GM18519 (cell line): ENCODE measurements at regions not wholly inside any gene's neighbourhood (a gene's known extent, or its start where the extent isn't known, plus 50 kb on each side); places are given as distances from the start of the nearest gene placed in this dataset.
"Not testable (repeated sequence)": the region's sequence is repeated elsewhere in the genome, so short reads cannot be mapped to it uniquely, and the experiment has no call there.

Source experiments
- ATAC-seq: cut with Tn5 transposase; IDR thresholded peaks from one replicate; pipeline ENCODE4 v1.9.1; 2021; ENCODE audit warnings: mild to moderate bottlenecking, moderate library complexity; ENCODE audit not compliant: unreplicated experiment, low FRiP score

DNA sequence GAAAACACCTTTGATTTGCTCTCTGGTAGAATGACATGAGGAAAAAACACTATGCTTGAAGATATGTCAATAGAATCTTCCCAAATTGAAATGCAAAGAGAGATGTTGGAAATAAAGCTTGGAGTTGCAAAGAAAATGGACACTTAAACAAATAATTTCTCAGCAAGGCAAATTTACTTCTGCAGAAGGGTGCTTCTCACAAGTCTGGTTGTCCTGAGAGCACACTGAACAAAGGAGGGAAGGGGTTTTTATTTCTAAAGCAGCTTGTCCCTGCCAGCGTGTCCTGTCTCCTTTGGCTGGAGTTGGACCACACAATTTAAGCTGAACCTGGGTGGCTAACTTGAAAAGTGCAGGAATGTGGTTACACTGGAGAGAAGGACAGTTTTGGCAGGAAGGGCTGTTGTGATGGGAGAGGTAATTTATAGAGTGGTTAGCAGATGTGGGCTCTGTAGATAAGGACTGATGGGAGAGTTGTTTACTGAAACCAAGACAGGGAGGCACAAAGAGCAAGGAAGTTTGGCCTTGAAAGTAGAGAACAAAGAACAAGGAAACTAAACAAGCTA lies 454.6 kb upstream of the EYS start:
- no peak for ATAC-seq

DNA sequence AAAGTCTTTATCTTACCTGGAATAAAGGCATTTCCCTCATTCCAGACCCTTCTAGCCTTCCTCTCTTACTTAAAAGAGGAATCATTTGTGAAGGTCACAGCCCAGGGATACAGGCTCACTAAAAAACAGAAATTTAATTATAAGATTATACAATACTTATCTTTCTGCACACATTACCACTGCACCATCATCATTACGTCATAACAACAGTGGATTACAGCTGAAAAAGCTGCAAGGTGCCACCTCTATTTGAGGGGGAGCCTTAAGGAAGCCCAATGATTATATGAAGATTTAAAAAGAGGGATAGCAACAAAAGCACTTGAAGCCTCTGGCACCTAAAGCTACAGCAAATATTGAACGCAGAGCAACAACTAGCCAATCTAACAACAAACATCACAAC lies 452.9 kb upstream of the EYS start:
- ATAC-seq: no peak

DNA sequence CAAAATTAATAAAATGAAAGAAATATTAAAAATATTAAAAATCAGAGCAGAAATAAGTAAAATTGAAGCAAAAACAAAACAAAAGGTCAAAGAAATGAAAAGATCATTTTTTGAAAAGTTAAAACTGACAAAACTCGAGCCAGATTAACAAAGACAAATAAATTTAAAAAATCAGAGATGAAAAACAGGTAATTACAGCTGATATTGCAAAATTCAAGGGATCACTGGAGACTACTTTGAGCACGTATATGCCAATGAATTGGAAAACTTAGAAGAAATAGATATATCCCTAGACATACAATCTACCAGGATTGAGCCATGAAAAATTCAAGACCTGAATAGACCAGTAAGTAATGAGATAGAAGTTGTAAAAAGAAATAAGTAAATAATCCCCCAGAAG lies 446.2 kb upstream of the EYS start:
- ATAC-seq: no peak

DNA sequence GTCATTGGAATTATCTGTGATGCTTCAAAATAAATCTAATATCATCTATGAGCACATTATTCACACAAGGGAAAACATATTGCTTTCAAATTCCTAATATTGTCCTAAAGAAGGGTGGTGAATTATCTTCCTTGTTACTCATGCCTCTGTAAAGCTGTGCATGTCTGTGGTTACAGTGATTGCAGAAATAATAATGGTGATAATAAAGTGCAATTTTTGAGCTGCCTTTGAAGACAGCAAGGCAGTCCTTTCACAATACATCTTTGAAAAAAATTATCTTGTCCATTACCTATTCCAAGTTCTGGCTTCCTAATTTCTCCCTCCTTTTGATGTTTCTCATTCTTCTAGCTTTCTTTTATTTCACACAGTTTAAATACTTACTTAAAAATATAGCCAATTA lies 442.1 kb upstream of the EYS start:
- ATAC-seq: no peak

DNA sequence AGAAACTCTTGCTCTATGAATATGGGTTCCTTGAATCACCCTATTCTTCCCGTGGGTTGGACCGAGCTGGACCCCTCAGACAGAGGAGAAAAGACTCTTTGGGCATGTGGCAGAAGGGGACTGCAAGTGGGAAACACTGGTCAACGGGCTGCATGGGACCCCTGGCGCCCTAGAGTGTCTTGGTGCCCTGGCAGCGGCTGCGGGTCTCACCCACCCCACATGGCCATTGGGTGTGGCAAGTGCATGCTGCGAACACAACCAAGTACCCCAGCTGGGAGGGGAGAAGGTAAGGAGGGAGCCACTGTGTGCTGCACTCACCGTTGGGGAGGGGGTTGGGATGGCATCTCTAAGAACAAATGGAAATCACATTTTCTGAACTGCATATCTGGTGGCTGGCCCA lies 438.8 kb upstream of the EYS start:
- ATAC-seq: no peak

DNA sequence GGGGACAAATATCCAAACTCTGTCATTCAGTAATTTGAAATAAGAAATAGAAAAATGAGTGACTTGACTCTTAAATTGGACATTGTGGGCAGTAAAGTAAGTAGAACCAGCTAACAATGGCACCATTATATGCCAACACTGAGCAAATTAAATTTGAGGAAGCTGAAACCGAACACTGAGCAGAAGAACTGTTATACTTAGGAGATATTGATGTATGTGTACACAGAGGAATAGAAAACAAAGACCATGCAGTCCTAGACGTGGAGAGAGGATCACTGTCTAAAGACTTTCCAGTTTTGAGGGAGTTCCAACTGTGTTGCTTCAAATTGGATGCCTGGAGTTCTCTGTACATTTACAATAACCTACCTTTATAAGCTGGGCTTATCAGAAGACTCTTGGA lies 427.0 kb upstream of the EYS start:
- no peak for ATAC-seq

DNA sequence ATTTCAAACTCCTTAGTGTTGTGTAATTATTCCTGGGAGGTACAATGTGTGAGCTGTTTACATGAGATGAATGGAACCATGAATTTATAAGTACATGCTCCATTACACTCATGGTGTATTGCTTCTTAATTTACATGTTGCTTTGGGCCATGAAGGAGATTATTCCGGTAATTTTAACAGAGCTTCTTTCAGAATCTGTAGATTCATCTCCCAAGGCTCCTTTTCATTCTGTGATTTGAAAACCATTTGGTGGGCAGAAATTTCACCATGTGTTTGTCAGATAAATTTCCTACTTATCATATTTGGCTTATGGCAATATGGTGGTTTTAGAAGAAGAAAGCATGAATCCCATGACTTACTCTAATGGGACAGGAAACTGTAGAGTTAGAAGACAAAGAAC lies 421.6 kb upstream of the EYS start:
- ATAC-seq: no peak

DNA sequence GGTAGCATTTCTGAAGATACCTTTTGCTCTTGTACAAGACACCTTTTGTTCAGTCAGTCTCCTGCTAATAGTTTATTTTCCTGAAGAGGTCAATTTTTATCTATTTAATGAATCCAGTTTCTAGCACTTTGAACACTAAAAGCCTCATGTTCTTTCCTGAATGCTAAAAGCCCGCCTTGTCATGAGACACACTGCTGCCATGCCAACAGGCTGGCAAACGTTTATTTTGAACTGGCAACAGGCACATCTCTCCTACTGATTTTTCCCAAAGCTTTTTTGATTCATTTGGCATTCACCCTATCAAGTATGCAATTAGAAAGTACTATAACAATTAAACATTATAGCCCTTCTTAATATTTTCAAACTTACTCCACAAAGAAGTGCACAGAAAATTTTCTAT lies 421.2 kb upstream of the EYS start:
- no peak for ATAC-seq

DNA sequence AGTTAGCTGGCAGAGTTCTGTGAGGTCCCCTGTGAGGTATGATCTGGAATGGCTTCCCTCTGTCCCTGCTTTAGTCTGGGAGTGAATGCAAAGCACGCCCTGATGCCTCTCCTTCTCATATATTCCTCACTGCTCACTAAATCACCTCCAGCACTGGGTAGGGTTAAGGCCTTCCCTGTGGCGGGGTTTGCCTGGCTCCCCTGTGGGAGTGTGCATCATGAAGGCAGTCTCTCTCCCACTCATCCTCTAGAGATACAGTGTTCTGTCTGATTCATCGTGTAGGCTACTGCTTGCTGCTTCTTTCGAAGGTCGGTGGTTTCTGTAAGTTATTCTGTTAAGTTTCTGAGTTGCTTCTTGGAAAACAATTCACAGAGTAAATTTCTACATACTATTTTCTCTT lies 420.0 kb upstream of the EYS start:
- no peak for ATAC-seq

DNA sequence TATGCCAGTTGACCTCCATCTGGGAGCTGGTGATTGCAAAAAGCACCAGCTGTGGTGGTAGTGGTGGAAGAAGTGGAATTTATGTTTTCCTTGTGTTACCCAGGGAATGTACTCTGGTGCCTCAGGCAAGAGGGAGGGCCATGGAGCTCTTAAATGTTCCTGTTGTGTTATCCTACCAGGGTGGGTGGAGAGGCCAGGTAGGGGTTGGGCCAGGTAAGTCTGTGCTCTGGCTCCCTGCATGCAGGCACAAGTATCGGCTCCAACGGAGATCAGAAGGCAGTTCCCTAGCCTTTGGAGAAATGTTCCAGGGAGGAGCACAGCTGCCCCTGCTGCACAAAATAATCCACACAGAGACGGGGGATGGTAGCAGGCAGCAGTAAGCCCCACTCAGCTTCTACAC lies 419.3 kb upstream of the EYS start:
- ATAC-seq: no peak

DNA sequence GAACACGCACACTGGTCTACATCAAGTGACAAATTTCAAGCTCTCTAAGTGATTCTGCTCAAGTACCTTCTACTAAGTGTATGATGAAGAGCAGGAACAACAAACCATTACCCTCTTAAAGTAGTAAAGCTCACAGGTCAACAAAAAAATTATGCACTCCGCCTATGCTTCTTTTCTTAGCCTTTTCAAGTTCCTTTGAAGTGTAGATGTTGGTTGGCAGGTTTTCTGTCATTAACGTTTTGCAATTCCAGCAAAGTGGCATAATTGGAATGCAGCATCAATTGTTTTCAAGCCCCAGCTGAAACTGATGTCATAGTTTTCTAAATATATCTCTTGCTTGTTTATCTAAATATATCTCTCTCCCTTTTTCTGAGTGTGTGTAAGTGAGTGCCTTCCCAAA lies 396.9 kb upstream of the EYS start:
- no peak for ATAC-seq

DNA sequence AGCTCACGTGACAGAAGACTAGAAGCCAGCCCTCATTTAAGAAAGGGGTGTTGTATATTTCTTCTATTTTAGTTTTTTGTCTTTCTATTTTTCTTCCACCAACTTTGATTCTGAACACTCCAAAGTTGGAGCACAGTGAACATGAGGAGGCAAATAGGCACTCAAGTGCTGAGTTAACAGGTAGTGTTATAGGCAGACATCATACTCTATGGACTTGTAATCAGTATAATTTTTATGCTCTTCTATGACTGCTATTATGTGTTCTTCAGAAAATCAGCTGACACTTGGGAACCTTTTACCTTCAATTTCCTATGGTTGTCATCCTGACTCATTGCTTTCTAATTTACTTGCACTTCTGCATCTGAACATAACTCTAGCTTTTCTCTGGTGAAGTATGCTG lies 396.3 kb upstream of the EYS start:
- no peak for ATAC-seq

DNA sequence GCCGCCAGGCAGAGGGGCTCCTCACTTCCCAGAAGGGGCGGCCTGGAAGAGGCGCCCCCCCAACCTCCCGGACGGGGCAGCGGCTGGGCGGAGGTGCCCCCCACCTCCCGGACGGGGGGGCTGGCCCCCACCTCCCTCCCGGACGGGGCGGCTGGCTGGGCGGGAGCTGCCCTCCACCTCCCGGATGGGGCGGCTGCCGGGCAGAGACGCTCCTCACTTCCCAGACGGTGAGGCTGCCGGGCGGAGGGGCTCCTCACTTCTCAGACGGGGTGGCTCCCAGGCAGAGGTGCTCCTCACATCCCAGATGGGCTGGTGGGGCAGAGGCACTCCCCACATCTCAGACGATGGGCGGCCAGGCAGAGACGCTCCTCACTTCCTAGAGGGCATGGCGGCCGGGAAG lies 389.7 kb upstream of the EYS start:
- ATAC-seq: no peak

DNA sequence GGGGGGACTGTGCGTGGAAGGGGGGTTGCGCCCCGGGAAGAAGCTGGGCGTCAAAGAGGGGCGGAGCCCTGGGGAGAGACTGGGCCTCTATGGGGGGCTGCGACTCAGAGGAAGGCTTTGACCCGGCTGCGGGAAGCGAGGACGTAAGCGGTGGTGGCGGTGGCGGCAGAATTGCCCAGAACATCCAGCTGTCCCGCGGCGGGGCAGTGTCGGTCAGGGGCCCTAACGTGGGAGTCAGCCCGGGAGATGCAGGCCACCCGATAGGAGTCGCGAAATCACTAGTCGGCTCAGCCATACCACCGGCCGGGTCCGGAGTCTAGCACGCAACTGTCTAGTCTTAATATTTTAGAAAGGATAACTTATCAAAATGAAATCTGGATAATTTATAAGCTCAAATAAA lies 387.6 kb upstream of the EYS start:
- no peak for ATAC-seq

DNA sequence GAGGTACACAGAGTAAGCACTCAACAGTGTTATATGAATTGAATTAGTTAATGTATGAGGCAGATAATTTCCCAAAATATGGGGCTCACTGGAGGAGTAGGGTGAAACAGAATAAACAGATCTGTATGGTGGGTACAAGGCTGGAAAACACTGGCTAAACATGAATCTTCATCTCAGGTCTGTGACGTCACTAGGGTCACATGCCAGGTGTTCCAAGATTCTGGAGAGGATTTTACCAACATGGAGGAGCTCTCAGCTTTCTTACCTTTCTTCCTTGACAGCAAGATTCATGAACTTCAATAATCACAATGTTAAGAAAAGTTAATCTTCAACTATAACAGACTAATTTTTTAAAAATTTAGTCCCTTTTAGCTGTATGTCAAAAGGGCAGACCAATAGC lies 385.3 kb upstream of the EYS start:
- not testable (repeated sequence) for ATAC-seq

DNA sequence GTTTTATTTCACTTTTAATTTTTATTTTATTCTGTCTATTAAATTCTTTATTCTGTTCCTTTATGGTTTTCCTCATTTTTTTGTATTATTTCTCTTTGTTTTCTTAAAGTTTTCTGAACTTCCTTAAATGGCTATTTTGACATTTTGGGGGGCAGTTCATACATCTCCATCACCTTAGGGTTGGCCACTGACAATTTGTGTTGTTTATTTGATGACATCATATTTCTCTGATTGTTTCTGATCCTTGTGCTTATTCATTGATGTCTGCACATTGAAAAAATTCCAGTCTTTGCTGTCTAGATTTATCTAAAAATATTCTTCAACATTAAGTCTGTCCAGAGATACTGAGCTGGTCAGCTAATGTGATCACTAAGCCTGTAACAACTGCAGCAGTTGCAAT lies 379.5 kb upstream of the EYS start:
- no peak for ATAC-seq

DNA sequence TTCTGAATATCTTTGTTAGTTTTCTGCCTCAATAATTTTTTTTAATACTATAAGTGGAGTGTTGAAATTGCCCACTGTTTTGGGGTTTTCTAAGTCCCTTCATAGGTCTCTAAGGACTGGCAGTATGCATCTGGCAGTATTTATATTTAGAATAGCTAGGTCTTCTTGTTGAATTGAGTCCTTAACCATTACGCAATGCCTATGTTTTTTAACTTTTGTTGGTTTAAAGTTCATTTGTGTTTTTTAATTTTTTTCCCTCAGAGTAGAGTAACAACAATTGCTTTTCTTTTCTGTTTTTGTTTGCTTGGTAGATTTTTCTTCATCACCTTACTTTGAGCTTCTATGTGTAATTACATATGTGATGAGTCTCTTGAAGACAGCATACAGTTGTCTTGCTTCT lies 375.9 kb upstream of the EYS start:
- ATAC-seq: no peak

DNA sequence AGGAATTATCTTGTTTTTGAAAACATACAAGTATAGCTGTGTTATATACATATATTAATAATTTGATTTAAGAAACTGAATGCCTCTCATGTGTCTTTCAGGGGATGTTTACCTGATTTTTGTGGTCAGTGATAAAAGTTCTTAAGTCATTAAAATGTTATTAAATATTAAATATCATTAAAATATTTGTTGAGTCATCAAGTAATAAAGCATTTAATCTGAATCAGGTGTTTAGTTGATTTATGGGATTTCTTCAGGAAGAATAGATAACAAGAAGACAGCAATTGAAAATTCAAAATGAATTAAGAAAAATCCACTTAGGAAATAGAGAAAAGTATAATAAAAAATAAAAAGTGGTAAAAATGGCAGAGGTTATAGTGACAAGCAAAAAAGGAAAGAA lies 361.9 kb upstream of the EYS start:
- ATAC-seq: no peak

DNA sequence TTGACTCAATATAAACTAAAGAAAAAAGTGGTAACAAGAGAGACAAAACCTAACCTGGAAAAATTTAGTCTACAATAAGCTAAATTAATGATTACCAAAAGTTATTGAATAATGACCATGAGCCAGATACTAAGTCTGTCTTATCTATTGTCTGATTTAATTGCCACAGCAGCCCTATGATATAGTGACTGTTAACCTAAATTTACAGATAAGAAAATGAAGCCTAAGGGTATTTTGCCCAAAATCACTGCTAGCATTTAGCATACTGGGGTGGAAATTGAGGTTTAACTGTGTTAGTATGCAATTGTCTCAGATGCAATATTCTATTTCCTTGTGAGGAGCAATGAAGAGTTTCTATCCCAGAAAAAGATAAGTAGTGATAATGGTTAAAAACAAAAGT lies 361.0 kb upstream of the EYS start:
- no peak for ATAC-seq

DNA sequence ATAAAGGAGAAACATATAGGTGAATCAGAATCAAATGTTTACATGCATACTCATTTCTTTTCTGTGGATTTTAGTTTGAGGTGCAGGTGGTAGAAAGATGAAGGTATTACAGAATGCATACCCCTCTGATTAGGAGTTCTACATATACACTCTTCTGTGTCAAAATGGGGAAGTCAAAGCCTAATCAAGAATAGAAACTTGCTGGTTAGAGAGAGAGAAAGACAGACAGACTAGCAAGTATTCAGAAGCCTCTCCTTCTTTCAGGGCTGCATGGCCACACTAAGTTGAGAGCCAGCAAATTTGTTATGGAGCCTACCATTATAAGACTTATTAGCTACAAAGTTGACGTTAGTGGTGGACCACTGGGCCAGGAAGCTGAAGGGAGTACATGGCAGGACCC lies 358.3 kb upstream of the EYS start:
- ATAC-seq: no peak

DNA sequence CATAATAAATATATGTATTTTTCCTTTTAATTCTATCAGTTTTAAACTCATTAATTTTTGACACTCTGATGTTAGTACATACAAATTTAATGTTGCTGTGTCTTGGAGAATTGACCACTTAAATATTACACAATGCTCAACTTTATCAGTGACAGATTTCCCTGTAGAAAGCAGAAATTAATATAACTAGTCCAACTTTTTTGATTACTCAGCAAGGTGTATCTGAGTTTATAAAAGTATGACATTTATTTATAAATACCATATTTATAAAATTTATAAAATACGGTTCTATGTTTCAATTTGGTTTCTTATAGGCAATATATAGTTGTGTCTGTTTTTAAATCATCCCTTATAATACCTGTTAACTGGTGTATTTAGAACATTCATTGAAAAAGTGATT lies 350.0 kb upstream of the EYS start:
- no peak for ATAC-seq

DNA sequence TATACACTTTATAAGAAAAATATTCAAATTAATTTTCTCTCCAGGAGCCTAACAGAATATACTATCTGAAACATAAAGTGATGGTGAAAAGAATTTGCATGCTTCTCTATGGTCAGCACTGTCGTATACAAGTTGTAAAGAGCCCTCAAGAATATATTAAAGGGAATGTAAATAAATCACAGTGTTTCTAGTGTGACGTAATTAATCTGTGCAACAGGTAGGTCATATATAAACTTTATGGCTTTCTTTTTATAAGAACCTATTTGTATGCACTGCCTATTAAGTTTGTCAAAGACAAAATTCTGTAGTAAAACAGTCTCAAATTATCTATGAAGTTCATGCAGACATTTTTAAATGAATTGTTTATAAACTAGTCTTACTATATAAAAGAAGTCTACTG lies 347.9 kb upstream of the EYS start:
- no peak for ATAC-seq

DNA sequence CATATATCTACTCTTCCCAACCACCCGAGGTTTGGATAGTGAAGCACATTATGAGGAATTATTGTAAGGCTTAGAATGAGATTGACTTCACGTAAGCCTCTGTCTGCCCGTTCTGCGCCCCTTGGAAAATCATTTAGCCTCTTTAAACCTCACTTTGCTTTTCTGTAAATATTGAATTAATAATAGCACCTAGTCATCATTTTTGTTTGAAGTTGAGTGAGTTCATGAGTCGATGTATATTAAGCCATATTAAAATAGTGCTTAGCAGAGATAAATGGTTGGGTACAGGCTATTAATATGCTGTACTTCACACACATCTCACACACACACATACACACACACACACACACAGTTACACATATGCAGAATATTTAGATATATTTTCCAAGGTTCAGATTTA lies 344.8 kb upstream of the EYS start:
- ATAC-seq: no peak
